ENCODE measurements at regions not wholly inside any gene's neighbourhood (a gene's known extent, or its start where the extent isn't known, plus 50 kb on each side); places are given as distances from the start of the nearest gene placed in this dataset.

DNA sequence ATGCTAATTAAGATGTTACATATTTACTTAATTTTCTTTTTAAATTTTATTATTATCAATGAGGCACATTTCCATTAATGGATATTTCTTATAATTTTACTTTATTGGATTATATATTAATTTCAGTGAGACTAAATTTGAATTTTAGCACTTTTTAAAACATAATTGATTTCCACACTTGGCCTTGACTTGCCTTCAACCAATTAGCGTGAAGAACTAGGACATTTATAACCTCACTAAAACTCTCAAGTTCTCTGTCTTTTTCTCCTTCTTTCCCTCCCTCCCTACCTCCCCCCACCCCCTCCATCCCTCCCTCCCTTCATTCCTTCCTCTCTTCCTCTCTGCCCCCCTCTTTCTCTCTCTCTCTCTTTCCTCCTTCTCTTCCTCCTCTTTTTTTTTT lies 1618.1 kb downstream of the C4orf33 start:
- Histone ChIP-seq H3K27me3 (no peaks in the 10 kb centered on the region), H3K27ac (no peak overlapping the region), H3K36me3 (ENCODE audit: low read depth, missing control alignments) (no peaks in the 10 kb centered on the region), H3K4me1 (no peaks in the 10 kb centered on the region), H3K4me3 (no peak overlapping the region), H3K9me3 (no peaks in the 10 kb centered on the region)
- TF ChIP-seq, protein P1, sequence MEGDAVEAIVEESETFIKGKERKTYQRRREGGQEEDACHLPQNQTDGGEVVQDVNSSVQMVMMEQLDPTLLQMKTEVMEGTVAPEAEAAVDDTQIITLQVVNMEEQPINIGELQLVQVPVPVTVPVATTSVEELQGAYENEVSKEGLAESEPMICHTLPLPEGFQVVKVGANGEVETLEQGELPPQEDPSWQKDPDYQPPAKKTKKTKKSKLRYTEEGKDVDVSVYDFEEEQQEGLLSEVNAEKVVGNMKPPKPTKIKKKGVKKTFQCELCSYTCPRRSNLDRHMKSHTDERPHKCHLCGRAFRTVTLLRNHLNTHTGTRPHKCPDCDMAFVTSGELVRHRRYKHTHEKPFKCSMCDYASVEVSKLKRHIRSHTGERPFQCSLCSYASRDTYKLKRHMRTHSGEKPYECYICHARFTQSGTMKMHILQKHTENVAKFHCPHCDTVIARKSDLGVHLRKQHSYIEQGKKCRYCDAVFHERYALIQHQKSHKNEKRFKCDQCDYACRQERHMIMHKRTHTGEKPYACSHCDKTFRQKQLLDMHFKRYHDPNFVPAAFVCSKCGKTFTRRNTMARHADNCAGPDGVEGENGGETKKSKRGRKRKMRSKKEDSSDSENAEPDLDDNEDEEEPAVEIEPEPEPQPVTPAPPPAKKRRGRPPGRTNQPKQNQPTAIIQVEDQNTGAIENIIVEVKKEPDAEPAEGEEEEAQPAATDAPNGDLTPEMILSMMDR (IDR thresholded peaks at IDR 0.05) = no peak
- TF ChIP-seq POLR2A (IDR thresholded peaks at IDR 0.05) = no peak
- intact Hi-C loops (cut with DNase I; ENCODE audit: low total_unique reads) = no loop called here
- 44 to 73% methylated on average over 1 of the region's 1 CpG for WGBS, 2 donors
- DNase-seq = no peak

DNA sequence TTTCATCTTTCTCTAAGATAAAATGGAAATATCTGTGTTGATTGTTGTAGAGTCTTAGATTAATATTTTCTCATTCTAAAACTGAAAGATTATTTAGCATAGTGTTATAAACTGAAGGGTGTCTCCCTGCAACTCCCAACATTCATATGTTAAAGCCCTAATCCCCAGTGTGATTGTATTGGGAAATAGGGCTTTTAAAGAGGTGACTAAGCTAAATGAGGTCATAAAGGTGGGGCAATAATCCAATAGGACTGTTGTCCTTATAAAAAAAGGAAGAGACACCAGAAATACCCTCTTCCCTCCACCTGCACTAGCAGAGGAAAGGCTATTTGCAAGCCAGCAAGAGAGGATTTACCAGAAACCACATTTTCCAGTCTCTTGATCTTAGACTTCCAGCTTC lies 1626.4 kb downstream of the C4orf33 start:
- no peaks in the 10 kb centered on the region for H3K4me1 ChIP-seq
- H3K9me3 ChIP-seq = no peaks in the 10 kb centered on the region
- no peak overlapping the region for H3K4me3 ChIP-seq
- no peak for TF ChIP-seq POLR2A (IDR thresholded peaks at IDR 0.05)
- DNase-seq = no peak
- intact Hi-C loops (cut with DNase I; ENCODE audit: low total_unique reads) = no loop called here
- H3K27ac ChIP-seq = no peak overlapping the region
- no peaks in the 10 kb centered on the region for H3K36me3 ChIP-seq (ENCODE audit: low read depth, missing control alignments)
- H3K27me3 ChIP-seq = no peaks in the 10 kb centered on the region

DNA sequence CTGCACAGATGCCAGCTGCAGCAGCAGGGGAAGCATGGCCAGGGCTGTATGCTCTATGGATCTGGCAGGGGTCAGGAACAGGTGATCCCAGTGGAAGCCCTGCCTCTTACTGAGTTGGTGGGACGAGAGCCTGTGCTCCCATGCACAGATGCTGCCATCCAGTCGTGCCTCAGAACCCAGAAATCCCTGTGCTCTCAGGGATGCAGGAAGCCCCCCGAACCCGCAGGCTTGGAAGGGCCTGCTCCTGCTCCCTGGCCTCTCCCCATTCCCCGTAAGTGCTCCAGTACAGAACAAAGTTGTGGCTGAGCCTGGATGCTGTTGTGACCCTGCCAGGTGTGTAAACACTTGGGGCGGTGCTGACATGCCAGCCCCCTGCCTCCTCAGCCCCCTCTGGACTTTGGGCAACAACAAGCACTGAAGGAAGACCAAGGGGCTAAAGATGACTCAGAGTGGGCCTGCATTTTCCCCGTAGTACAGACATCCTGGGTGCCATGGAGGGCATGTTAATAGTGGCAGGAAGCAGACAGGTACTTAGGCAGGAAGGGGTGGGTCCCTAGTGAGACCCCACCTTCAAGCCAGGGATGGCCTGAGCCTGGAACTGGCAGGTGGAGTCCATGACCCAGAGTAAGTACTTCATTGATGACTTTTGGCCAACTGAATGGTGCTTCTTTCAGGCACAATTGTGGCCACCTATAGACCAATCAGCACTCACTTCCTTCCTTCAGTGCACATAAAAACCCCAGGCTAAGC lies 1640.7 kb downstream of the C4orf33 start:
- no peaks in the 10 kb centered on the region for H3K27me3 ChIP-seq
- H3K36me3 ChIP-seq (ENCODE audit: low read depth, missing control alignments) = no peaks in the 10 kb centered on the region
- no peak overlapping the region for H3K27ac ChIP-seq
- DNase-seq = no peak
- TF ChIP-seq POLR2A (IDR thresholded peaks at IDR 0.05) = no peak
- H3K4me1 ChIP-seq = no peaks in the 10 kb centered on the region
- intact Hi-C loops (cut with DNase I; ENCODE audit: low total_unique reads) = no loop called here
- WGBS, 2 donors = 81 to 84% methylated on average over 7 of the region's 7 CpGs
- H3K4me3 ChIP-seq = no peak overlapping the region
- H3K9me3 ChIP-seq = no peaks in the 10 kb centered on the region

DNA sequence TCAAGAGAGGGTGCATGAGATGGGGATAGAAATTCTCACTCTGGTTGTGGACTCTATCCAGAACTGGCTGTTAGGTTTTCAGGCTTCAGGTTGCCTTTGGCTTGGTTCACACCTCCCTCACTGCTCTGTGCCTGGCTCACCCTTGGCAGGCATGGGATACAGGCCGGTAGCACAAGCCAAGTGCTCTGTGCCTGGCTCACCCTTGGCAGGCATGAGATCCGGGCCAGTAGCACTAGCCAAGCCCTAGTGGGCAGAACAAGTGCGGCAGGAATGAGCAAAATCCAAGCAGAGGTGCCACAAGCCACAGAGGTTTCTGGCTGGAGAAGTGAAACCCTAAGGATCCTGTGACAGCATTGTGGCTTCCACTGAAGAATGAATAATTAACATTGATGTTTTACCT lies 1642.3 kb downstream of the C4orf33 start:
- TF ChIP-seq, protein P1 (IDR thresholded peaks at IDR 0.05) = no peak
- TF ChIP-seq POLR2A (IDR thresholded peaks at IDR 0.05) = no peak
- DNase-seq = no peak
- no peak overlapping the region for H3K4me3 ChIP-seq
- no peaks in the 10 kb centered on the region for H3K36me3 ChIP-seq (ENCODE audit: low read depth, missing control alignments)
- 81 to 100% methylated on average over 2 to 3 of the region's 3 CpGs for WGBS, 2 donors
- no peaks in the 10 kb centered on the region for H3K27me3 ChIP-seq
- no peaks in the 10 kb centered on the region for H3K4me1 ChIP-seq
- intact Hi-C loops (cut with DNase I; ENCODE audit: low total_unique reads) = no loop called here
- H3K27ac ChIP-seq = no peak overlapping the region
- no peaks in the 10 kb centered on the region for H3K9me3 ChIP-seq

DNA sequence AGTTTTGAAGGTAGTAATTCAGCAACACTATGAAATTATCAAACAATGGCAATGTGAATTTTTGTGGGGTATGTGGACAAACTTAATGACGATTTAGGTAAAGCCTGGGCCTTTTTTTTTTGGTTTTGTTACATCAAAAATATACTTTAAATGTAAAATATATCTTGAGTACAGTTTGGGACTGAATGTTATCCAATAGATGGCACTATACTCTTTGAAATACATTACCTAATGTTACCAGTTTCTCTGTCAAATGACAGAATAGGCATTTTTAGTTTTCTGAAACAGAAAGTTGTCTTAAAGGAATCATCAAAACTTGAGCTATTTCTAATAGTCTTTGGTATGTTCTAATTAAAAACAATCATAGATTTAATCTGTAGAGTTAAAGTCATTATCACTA lies 1651.9 kb downstream of the C4orf33 start:
- DNase-seq = no peak
- Histone ChIP-seq H3K27ac (no peak overlapping the region), H3K36me3 (ENCODE audit: low read depth, missing control alignments) (no peaks in the 10 kb centered on the region), H3K9me3 (no peaks in the 10 kb centered on the region), H3K4me1 (no peaks in the 10 kb centered on the region), H3K4me3 (no peak overlapping the region), H3K27me3 (no peaks in the 10 kb centered on the region)
- TF ChIP-seq POLR2A (IDR thresholded peaks at IDR 0.05) = no peak
- 8 to 41% methylated on average over 1 of the region's 1 CpG for WGBS, 2 donors
- intact Hi-C loops (cut with DNase I; ENCODE audit: low total_unique reads) = no loop called here

DNA sequence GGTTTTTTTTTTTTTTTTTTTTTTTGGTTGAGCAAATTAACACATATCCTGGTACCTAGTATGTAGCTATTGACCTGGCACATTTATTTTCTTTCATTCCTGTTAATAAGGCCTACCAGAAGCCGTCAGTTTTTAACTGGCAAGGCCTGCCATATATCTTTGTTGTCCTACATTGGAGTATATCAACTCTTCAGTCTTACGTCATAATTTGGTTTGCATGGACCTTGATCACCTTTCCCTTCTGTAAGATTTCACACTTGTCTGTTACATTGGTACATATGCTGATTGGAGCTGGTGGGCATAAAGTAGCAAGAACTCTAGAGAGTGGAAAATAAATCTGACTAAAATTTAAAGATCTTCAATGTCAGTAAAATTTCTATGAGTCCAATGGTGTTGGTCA lies 1658.0 kb downstream of the C4orf33 start:
- H3K27me3 ChIP-seq = no peaks in the 10 kb centered on the region
- no peak for DNase-seq
- H3K4me3 ChIP-seq = no peak overlapping the region
- TF ChIP-seq, protein P1 (IDR thresholded peaks at IDR 0.05) = no peak
- no peak for TF ChIP-seq POLR2A (IDR thresholded peaks at IDR 0.05)
- WGBS, 2 donors = 83 to 94% methylated on average over 2 of the region's 2 CpGs
- H3K4me1 ChIP-seq = no peaks in the 10 kb centered on the region
- intact Hi-C loops (cut with DNase I; ENCODE audit: low total_unique reads) = no loop called here
- no peaks in the 10 kb centered on the region for H3K36me3 ChIP-seq (ENCODE audit: low read depth, missing control alignments)
- no peaks in the 10 kb centered on the region for H3K9me3 ChIP-seq
- no peak overlapping the region for H3K27ac ChIP-seq

Data from testis (tissue), 2 donors.